Activated CD4-positive, alpha-beta T cell treated with anti-CD3 and anti-CD28 coated beads for 36 hours (primary cell): ENCODE measurements at regions not wholly inside any gene's neighbourhood (a gene's known extent, or its start where the extent isn't known, plus 50 kb on each side); places are given as distances from the start of the nearest gene placed in this dataset.

Experiments used
- ATAC-seq: fragments of 200-7000 bp; cut with Tn5 transposase; one replicate; pipeline ENCODE4 v1.10.0; 2021; ENCODE audit warnings: mild to moderate bottlenecking, moderate library complexity
- CTCF ChIA-PET: fragments of 350-600 bp; sonication (Branson Sonifier 250); formaldehyde crosslinking; loops from one replicate; lab custom pipeline; 2021; ENCODE audit warnings: antibody characterized with exemption; lab: Charles Lee
- POLR2A ChIA-PET: fragments of 350-600 bp; sonication (Branson Sonifier 250); formaldehyde crosslinking; loops from one replicate; lab custom pipeline; 2021; ENCODE audit warnings: antibody characterized with exemption, inconsistent platforms; lab: Charles Lee
- DNase-seq: peaks from one replicate; pipeline ENCODE4 v3.0.0-alpha.2; 2020
- H3K27ac Mint-ChIP-seq: one replicate; pipeline ENCODE4 v1.8.0; 2021; ENCODE audit warnings: mixed read lengths
- H3K27me3 Mint-ChIP-seq: one replicate; pipeline ENCODE4 v1.8.0; 2021; ENCODE audit warnings: mixed read lengths
- H3K36me3 Mint-ChIP-seq: one replicate; pipeline ENCODE4 v1.8.0; 2021; ENCODE audit warnings: low read depth, mixed read lengths
- H3K4me1 Mint-ChIP-seq: one replicate; pipeline ENCODE4 v1.8.0; 2021; ENCODE audit warnings: mixed read lengths
- H3K4me3 Mint-ChIP-seq: one replicate; pipeline ENCODE4 v1.8.0; 2021; ENCODE audit warnings: mild to moderate bottlenecking, moderate library complexity, mixed read lengths
- H3K9me3 Mint-ChIP-seq: one replicate; pipeline ENCODE4 v1.8.0; 2021; ENCODE audit warnings: low read depth, mixed read lengths
- intact Hi-C, 2 experiments: fragments of 100-400 bp; cut with DNase I in 1 of 2; cut with micrococcal nuclease in 1 of 2; formaldehyde crosslinking; loops; one replicate each; pipeline versions ENCODE4 v1.14.2 to v1.15.1; 2022 to 2024; cut with DNase I, micrococcal nuclease

GRCh38 chr11:119853581-119854360, 124.8 kb upstream of the NECTIN1 start:
- CTCF ChIA-PET = interaction anchor here (0.6 kb wide), 1 partner anchor 22 kb away, joined by 3 read pairs; no protein-coding TSS in a partner anchor
- Mint-ChIP-seq H3K4me1 (no peaks in the 10 kb centered on the region), H3K27ac (no peak overlapping the region), H3K4me3 (no peak overlapping the region), H3K27me3 (peaks cover 12% of the 10 kb centered on the region), H3K9me3 (no peaks in the 10 kb centered on the region), H3K36me3 (no peaks in the 10 kb centered on the region)
- no peak for DNase-seq
- no peak for ATAC-seq
- POLR2A ChIA-PET = no interaction called here
- intact Hi-C loops = no loop called here

DNA sequence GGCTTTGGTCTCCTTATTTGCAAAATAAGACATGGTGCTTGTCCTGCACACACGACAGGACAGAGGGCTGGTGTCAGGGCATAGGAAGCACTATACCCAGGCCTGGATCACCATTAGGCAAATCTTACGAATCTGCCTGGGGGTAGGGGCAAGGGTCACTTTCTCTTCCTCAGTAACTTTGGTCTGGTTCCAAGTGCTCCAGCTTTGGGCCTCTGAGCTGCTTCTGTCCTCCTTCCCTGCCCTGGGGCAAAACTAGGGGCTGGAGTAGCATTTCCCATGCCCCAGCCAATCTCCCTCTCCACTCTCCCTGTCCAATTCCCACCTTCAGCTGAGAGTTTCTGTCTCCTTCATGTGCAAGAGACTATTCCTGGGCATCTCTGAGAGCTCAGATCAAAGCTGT, 123.7 kb upstream of the NECTIN1 start:
- Mint-ChIP-seq H3K27me3 (peaks cover 7% of the 10 kb centered on the region), H3K36me3 (no peaks in the 10 kb centered on the region), H3K4me3 (no peak overlapping the region), H3K9me3 (no peaks in the 10 kb centered on the region), H3K4me1 (no peaks in the 10 kb centered on the region), H3K27ac (no peak overlapping the region)
- intact Hi-C loops = no loop called here
- no peak for DNase-seq
- POLR2A ChIA-PET = no interaction called here
- CTCF ChIA-PET = interaction anchor here (0.6 kb wide), 1 partner anchor 23 kb away, joined by 3 read pairs; no protein-coding TSS in a partner anchor
- ATAC-seq = no peak

GRCh38 chr11:119850822-119851409, 121.9 kb upstream of the NECTIN1 start:
- Mint-ChIP-seq H3K27me3 (peaks cover 1% of the 10 kb centered on the region), H3K4me1 (no peaks in the 10 kb centered on the region), H3K27ac (no peak overlapping the region), H3K4me3 (no peak overlapping the region), H3K9me3 (no peaks in the 10 kb centered on the region), H3K36me3 (no peaks in the 10 kb centered on the region)
- DNase-seq (no peak), ATAC-seq (no peak)
- intact Hi-C loops = no loop called here
- CTCF ChIA-PET = no interaction called here
- POLR2A ChIA-PET = no interaction called here

- peaks cover 1% of the 10 kb centered on the region for H3K27me3 Mint-ChIP-seq
- no peaks in the 10 kb centered on the region for H3K4me1 Mint-ChIP-seq
- intact Hi-C loops = no loop called here
- no peaks in the 10 kb centered on the region for H3K36me3 Mint-ChIP-seq
- DNase-seq (no peak), ATAC-seq (peak; percentile 33)
- POLR2A ChIA-PET = no interaction called here
- H3K4me3 Mint-ChIP-seq = no peak overlapping the region
- H3K27ac Mint-ChIP-seq = no peak overlapping the region
- CTCF ChIA-PET = no interaction called here
- H3K9me3 Mint-ChIP-seq = no peaks in the 10 kb centered on the region
These were observed 120.9 kb upstream of the NECTIN1 start for GRCh38 chr11:119849872-119850271.

- Mint-ChIP-seq H3K4me3 (no peak overlapping the region), H3K27ac (no peak overlapping the region), H3K9me3 (no peaks in the 10 kb centered on the region), H3K36me3 (no peaks in the 10 kb centered on the region), H3K27me3 (peaks cover 6% of the 10 kb centered on the region), H3K4me1 (no peaks in the 10 kb centered on the region)
- ATAC-seq = no peak
- DNase-seq = no peak
- ChIA-PET CTCF (no interaction called here), POLR2A (no interaction called here)
- intact Hi-C loops = no loop called here
These were observed 118.9 kb upstream of the NECTIN1 start for GRCh38 chr11:119847853-119848252.

DNA sequence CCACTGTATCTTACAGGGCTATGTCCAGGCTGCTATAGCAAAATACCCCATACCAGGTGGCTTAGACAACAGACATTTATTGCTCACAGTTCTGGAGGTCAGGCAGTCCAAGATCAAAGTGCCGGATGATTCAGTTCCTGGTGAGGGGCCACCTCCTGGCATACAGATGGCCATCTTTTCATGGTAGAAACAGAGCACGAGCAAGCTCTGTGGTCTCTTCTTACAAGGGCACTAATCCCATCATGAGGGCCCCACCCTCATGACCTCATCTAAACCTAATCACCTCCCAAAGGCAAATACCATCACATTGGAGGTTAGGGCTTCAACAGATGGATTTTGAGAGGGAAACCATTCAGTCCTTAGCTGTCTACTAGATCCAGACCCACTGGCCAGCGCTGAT, 117.4 kb upstream of the NECTIN1 start:
- Mint-ChIP-seq H3K4me3 (no peak overlapping the region), H3K9me3 (no peaks in the 10 kb centered on the region), H3K4me1 (no peaks in the 10 kb centered on the region), H3K27me3 (peaks cover 6% of the 10 kb centered on the region), H3K27ac (no peak overlapping the region), H3K36me3 (no peaks in the 10 kb centered on the region)
- POLR2A ChIA-PET = no interaction called here
- CTCF ChIA-PET = interaction anchor here (0.6 kb wide), 1 partner anchor 183 kb away, joined by 3 read pairs; no protein-coding TSS in a partner anchor
- no peak for DNase-seq
- no peak for ATAC-seq
- intact Hi-C loops = no loop called here

DNA sequence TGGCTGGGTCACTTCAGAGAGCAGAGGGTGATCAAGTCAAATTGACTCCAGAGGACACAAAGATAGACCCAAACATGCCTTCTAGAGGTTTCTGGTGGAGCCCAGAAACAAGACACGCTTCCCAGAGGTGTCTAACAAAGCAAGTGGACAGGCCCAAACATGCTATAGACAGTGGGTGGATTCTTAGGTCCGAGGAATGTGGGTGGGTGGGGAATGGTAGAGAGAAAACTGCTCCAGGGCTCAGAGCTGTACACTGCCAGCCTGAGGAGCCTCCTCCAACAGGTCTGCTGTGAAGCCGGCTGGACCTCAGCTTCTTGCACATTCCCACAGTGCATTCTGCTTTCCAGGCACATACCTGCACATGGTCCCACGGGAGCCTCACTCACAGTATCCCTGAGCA, 116.8 kb upstream of the NECTIN1 start:
- Mint-ChIP-seq H3K27me3 (peaks cover 6% of the 10 kb centered on the region), H3K27ac (no peak overlapping the region), H3K9me3 (no peaks in the 10 kb centered on the region), H3K4me3 (no peak overlapping the region), H3K36me3 (no peaks in the 10 kb centered on the region), H3K4me1 (no peaks in the 10 kb centered on the region)
- ChIA-PET POLR2A (no interaction called here), CTCF (interaction anchor here (0.6 kb wide), 1 partner anchor 184 kb away, joined by 3 read pairs; no protein-coding TSS in a partner anchor)
- no peak for ATAC-seq
- intact Hi-C loops = no loop called here
- no peak for DNase-seq

- CTCF ChIA-PET = no interaction called here
- ATAC-seq = no peak
These were observed 116.3 kb upstream of the NECTIN1 start for GRCh38 chr11:119845305-119845704.

GRCh38 chr11:119844808-119845207, 115.8 kb upstream of the NECTIN1 start:
- intact Hi-C loops = no loop called here
- POLR2A ChIA-PET = no interaction called here
- ATAC-seq (no peak), DNase-seq (no peak)
- CTCF ChIA-PET = no interaction called here
- Mint-ChIP-seq H3K27me3 (peaks cover 10% of the 10 kb centered on the region), H3K36me3 (no peaks in the 10 kb centered on the region), H3K9me3 (no peaks in the 10 kb centered on the region), H3K4me3 (no peak overlapping the region), H3K27ac (no peak overlapping the region), H3K4me1 (no peaks in the 10 kb centered on the region)

More at GRCh38 chr11:119845305-119845704, 116.3 kb upstream of the NECTIN1 start:
- Mint-ChIP-seq H3K36me3 (no peaks in the 10 kb centered on the region), H3K27ac (no peak overlapping the region), H3K4me3 (no peak overlapping the region), H3K4me1 (no peaks in the 10 kb centered on the region), H3K27me3 (peaks cover 6% of the 10 kb centered on the region), H3K9me3 (no peaks in the 10 kb centered on the region)
- DNase-seq = no peak
- intact Hi-C loops = no loop called here
- POLR2A ChIA-PET = no interaction called here

GRCh38 chr11:119843877-119844276, 114.9 kb upstream of the NECTIN1 start:
- Mint-ChIP-seq H3K27me3 (peaks cover 14% of the 10 kb centered on the region), H3K9me3 (no peaks in the 10 kb centered on the region), H3K36me3 (no peaks in the 10 kb centered on the region), H3K4me3 (no peak overlapping the region), H3K27ac (no peak overlapping the region), H3K4me1 (no peaks in the 10 kb centered on the region)
- POLR2A ChIA-PET = no interaction called here
- CTCF ChIA-PET = no interaction called here
- DNase-seq (no peak), ATAC-seq (no peak)
- intact Hi-C loops = no loop called here

GRCh38 chr11:119842731-119843130, 113.7 kb upstream of the NECTIN1 start:
- no peaks in the 10 kb centered on the region for H3K9me3 Mint-ChIP-seq
- no peak for ATAC-seq

GRCh38 chr11:119839476-119840133, 110.6 kb upstream of the NECTIN1 start:
- no peak for DNase-seq
- intact Hi-C loops = no loop called here
- CTCF ChIA-PET = no interaction called here
- no peaks in the 10 kb centered on the region for H3K36me3 Mint-ChIP-seq
- H3K9me3 Mint-ChIP-seq = no peaks in the 10 kb centered on the region
- H3K27me3 Mint-ChIP-seq = peaks cover 36% of the 10 kb centered on the region
- no peak overlapping the region for H3K4me3 Mint-ChIP-seq
- peaks cover 15% of the 10 kb centered on the region for H3K4me1 Mint-ChIP-seq
- POLR2A ChIA-PET = no interaction called here
- no peak overlapping the region for H3K27ac Mint-ChIP-seq
- ATAC-seq = no peak

More at GRCh38 chr11:119842731-119843130, 113.7 kb upstream of the NECTIN1 start:
- Mint-ChIP-seq H3K36me3 (no peaks in the 10 kb centered on the region), H3K27ac (no peak overlapping the region), H3K27me3 (peaks cover 22% of the 10 kb centered on the region), H3K4me3 (no peak overlapping the region), H3K4me1 (no peaks in the 10 kb centered on the region)
- CTCF ChIA-PET = no interaction called here
- intact Hi-C loops = no loop called here
- no peak for DNase-seq
- POLR2A ChIA-PET = no interaction called here
